ENCODE measurements at regions not wholly inside any gene's neighbourhood (a gene's known extent, or its start where the extent isn't known, plus 50 kb on each side); places are given as distances from the start of the nearest gene placed in this dataset.

GRCh38 chr5:174785120-174785680 lies 60.8 kb downstream of the MSX2 start:
- TF ChIP-seq CTCF (IDR thresholded peaks at IDR 0.05) (no peak), POLR2A (IDR thresholded peaks at IDR 0.05) (no peak)
